KBM-7 (cell line): ENCODE measurements at regions not wholly inside any gene's neighbourhood (a gene's known extent, or its start where the extent isn't known, plus 50 kb on each side); places are given as distances from the start of the nearest gene placed in this dataset.
"Not testable (repeated sequence)": the region's sequence is repeated elsewhere in the genome, so short reads cannot be mapped to it uniquely, and the experiment has no call there.

ENCODE experiments used
- DNase-seq: peaks from one replicate; pipeline ENCODE4 v3.0.0-alpha.2; 2015
- in situ Hi-C: fragments of 300-500 bp; cut with MboI; formaldehyde crosslinking; loops from 2 replicates; pipeline ENCODE4 v1.14.3; 2020; ENCODE audit warnings: low sequenced_read_pairs, low pct_unique_long_range_greater_than_20kb, mixed read lengths

GRCh38 chr14:51462182-51462581 is 189.5 kb upstream of the FRMD6 start:
- no peak for DNase-seq
- in situ Hi-C loops = no loop called here

GRCh38 chr14:51462706-51463105 is 189.0 kb upstream of the FRMD6 start:
- in situ Hi-C loops = no loop called here

DNA sequence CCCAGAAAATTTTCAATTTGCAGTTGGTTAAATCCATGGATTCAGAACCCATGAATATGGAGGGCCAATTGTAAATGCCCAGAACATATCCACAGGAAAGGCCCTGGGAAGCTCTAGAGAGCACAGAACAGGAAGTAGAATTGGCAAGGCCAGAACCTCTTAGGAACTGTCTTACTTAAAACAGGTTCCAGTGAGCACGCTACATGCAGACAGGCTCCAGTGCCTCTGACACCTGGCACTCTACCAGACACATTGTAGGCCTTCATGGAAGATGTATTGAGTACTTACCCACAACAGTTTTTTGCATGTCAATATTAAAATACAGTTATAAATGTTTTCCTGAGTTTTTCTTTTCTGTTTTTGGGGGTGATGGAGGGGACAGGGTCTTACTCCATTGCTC is 188.2 kb upstream of the FRMD6 start:
- in situ Hi-C loops = no loop called here
- DNase-seq = no peak

More at GRCh38 chr14:51462706-51463105, 189.0 kb upstream of the FRMD6 start:
- no peak for DNase-seq

DNA sequence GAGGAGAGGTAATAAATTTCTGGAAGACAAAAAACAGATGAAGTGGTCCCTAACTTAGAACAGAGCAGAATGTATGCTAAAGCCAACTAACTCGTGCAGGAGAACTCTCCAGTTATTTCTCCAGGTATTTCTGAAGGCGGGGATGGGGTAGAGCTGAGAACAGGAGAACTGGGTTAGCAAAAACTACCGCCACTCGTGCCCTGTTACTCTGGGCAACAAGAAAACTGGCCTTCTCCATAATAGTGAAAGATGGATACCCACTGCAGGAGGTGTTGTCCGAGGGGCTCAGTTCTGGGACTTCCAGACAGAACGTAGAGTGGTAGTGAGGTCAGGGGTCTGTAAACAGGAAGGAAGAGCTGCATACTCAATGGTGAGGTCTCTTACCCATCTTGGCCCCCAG is 187.3 kb upstream of the FRMD6 start:
- in situ Hi-C loops = no loop called here

DNA sequence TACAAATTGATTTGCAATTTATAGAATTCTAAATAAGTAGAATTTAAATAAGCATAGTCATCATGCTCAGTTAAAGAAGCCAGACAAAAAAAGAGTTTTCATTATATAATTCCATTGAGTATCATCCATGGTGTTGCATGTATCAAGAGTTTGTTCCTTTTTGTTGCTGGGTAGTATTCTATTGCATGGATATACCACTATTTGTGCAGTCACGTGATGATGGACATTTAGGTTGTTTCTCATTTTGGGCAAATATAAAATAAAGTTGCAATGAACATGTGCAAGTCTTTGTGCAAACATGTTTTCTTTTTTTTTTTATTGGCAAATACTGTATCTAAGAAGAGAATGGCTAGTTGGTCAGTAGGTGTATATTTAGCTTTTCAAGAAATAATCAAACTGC is 186.2 kb upstream of the FRMD6 start:
- in situ Hi-C loops = no loop called here
- DNase-seq = no peak

More for the DNA sequence above, 187.3 kb upstream of the FRMD6 start:
- no peak for DNase-seq

DNA sequence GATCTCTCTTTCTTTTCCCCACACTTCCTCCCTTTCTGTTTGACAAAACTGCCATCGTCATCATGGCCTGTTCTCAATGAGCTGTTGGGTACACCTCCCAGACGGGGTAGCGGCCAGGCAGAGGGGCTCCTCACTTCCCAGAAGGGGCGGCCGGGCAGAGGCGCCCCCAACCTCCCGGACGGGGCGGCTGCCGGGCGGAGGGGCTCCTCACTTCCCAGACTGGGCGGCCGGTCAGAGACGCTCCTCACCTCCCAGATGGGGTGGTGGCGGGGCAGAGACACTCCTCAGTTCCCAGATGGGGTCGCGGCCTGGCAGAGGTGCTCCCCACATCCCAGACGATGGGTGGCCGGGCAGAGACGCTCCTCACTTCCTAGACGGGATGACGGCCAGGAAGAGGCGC is 184.3 kb upstream of the FRMD6 start:
- in situ Hi-C loops = not testable (repeated sequence)

DNA sequence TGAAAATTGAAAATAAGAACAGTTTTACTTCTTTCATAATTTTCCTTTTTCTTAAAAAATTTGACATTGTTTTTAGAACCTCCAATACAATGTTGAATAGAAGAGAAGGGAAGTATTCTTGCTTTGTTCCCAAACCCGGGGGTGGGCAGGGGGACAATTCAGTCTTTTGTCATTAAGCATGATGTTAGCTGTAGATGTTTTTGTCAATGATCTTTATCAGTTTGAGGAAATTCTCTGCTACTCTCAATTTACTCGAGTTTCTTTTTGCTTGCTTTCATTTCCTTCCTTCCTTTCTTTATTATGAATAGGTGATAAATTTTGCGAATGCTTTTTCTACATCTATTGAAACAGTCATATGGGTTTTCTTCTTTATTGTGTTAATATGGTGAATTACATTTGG is 183.2 kb upstream of the FRMD6 start:
- no peak for DNase-seq
- in situ Hi-C loops = no loop called here

More for the DNA sequence above, 184.3 kb upstream of the FRMD6 start:
- DNase-seq = not testable (repeated sequence)

DNA sequence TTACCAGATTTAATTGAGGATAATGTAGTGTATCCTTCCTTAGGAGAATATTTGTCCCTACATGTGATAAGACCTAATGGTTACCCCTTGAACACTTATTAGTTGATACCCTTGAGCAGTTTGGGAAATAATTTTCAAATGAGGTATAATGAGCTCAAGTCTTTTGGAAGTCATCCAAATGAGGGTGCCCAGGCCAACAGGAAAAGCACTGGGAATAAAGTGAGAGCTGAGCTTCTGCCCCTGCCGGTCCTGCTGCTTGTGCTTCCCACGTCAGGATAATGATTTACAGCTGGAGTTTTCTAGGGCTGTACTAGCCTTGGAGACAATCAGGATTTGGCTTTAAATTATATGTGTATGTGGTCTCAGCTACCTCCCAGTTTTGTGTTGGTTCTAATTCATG is 178.8 kb upstream of the FRMD6 start:
- in situ Hi-C loops = no loop called here
- no peak for DNase-seq

GRCh38 chr14:51473351-51473750 is 178.4 kb upstream of the FRMD6 start:
- DNase-seq = no peak
- in situ Hi-C loops = no loop called here

DNA sequence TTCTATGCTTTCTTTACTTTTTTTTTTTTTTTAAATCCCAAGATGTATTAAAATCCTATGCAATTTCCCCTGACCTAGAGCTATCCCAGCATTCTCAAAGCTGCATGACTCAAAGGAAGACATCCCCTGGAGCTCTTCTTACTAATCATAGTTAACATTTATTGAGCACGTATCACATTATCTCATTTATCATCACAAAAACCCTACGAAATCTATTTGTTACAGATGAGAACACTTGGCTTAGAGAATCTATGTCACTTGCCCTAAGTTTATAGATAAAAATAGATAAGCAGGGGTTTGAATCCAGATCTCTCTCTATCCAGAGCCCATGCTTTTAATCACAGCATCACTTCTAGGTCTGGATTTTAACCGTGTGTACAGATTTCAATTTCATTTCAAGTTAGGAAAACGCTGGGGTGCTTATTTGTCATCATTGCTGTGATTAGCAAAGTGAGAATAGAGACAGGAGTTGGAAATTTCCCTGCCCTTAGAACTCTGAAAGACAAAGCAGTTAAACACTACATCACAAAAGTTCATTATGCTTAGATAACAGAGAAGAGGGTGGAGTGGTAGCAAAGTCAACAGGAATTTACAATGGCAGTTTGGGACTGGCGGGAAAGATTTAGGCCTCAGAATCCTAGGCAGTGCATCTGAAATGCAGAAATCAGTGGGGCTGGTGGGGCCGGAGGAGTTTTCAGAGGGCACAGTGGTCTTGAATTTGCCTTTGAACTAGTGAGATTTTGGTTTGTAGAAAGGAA is 177.7 kb upstream of the FRMD6 start:
- no peak for DNase-seq
- in situ Hi-C loops = no loop called here

GRCh38 chr14:51474854-51475253 is 176.9 kb upstream of the FRMD6 start:
- no peak for DNase-seq
- in situ Hi-C loops = no loop called here

- in situ Hi-C loops = no loop called here
- no peak for DNase-seq
Observed at GRCh38 chr14:51478175-51478621, 173.5 kb upstream of the FRMD6 start.

DNA sequence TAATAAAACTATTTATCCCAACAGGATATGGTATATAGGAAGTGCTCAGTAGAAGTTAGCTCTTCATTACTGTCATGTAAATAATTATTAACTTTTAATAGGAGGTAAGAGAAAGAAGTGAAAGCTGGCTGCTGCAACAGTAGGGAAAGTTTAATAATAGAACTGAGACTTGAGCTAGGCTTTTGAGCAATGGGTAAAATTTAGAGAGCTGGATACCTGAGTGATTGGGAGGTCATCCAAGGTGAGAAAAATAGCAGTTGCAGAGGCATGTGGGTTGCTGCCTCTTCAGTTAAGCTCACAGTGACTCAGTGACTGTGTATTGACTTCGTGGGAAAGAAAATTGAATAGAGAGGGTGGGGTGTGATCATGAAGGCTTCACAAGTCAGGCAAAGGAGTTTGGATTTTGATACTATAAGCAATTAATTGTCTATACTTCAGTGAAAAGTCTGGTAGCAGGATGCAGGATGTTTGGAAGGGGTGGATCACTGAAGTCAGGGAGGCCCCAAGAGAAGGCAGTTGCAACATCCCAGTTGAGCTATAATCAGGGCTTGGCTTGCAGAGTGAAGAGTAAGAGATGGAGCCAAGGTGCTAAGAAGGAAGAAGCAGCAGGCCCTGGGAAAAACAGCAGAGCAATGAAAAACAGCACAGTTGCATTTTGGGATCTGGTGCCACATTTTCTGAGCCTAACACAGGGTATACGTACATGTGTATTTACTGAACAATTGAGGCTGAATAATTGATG is 172.0 kb upstream of the FRMD6 start:
- in situ Hi-C loops = no loop called here
- DNase-seq = no peak

- no peak for DNase-seq
- in situ Hi-C loops = no loop called here
Observed at GRCh38 chr14:51481643-51482042, 170.1 kb upstream of the FRMD6 start.

- in situ Hi-C loops = no loop called here
- DNase-seq = no peak
Observed at GRCh38 chr14:51482102-51482501, 169.6 kb upstream of the FRMD6 start.

DNA sequence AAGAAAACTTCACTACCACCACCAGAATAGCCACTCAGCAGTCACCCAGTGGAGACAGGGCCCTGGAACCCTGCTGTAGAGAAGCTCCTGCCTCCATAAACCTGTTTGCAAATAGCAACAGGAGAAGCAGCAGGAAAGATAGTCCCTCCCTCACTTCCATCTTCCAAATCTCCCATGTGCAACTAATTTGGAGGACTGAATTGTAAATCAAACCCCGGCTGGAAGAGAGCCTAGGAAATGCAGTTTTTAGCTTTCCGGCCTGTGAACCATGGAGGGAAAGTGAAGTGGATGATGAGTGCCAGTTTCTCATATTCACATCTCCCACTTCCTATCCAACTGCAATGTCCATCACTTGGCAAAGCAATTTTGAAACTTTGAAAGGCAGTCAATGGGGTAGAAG is 167.2 kb upstream of the FRMD6 start:
- in situ Hi-C loops = no loop called here
- no peak for DNase-seq

DNA sequence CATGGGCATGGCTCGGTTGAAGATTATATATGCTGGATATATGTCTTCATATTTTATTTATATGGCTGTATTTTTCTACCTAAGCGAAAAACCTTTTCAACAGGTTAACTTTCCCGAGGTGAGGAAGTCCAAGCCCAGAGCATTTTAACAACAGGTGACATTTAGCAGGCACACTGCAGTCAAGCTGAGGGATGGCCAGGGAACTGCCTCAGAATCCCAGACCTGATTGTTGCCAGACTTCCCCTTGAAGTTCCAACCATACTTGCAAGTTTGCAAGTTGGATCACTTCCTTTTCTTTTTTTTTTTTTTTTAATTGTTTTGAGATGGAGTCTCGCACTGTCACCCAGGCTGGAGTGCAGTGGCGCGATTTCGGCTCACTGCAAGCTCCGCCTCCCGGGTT is 166.0 kb upstream of the FRMD6 start:
- in situ Hi-C loops = no loop called here
- no peak for DNase-seq

- in situ Hi-C loops = no loop called here
- DNase-seq = no peak
Observed at GRCh38 chr14:51487848-51488247, 163.9 kb upstream of the FRMD6 start.

DNA sequence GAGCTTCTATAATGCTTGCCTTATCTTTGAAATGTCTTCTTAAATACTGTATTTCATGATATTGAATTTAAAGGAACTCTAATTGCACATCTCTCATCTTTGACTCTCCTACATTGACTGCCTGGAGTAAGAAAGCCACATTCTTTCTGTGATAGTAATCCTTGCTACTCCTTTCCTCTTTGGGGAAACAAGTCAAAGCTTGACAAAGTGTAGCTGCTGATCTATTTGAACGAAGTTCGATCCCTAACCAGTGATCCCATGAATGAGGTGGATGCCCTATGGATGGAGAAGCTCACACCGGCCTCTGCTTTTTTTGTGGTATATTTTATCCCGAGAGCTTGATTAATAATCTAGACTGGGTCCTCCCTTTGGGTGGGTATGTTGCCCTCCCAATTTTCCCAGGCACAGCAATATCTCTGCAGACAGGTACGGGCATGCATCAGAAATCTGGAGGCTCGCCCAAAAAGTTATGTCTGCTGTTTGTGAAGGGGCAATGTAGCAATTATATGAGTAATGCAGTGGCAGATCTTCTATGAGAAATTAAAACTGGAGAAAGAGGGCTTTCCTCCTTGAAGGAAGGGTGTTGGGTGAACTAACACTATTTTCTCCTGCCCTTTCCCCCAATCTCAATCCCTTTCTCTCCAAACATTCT is 163.0 kb upstream of the FRMD6 start:
- DNase-seq = no peak
- in situ Hi-C loops = no loop called here

GRCh38 chr14:51490205-51490604 is 161.5 kb upstream of the FRMD6 start:
- in situ Hi-C loops = no loop called here
- DNase-seq = no peak
